Loucy (cell line): ENCODE measurements at regions not wholly inside any gene's neighbourhood (a gene's known extent, or its start where the extent isn't known, plus 50 kb on each side); places are given as distances from the start of the nearest gene placed in this dataset.
"Not testable (repeated sequence)": the region's sequence is repeated elsewhere in the genome, so short reads cannot be mapped to it uniquely, and the experiment has no call there.

ENCODE experiments used
- H2AFZ ChIP-seq: fragments of 200-600 bp; sonication (generic); 2 replicates; pipeline ENCODE4 v1.6.0; 2016; ENCODE audit warnings: antibody characterized with exemption, mild to moderate bottlenecking, low read length, moderate library complexity
- H3F3A ChIP-seq: fragments of 200-600 bp; 2 replicates; pipeline ENCODE4 v1.6.0; 2016; ENCODE audit warnings: antibody characterized with exemption, low read depth, mild to moderate bottlenecking
- H3K27me3 ChIP-seq: fragments of 200-600 bp; sonication (generic); 2 replicates; pipeline ENCODE4 v1.6.1; 2014; ENCODE audit warnings: low read length, mild to moderate bottlenecking; ENCODE audit not compliant: insufficient read depth, poor library complexity, severe bottlenecking
- H3K36me3 ChIP-seq: fragments of 200-600 bp; sonication (generic); 2 replicates; pipeline ENCODE4 v1.6.1; 2016; ENCODE audit warnings: low read length; ENCODE audit not compliant: insufficient read depth
- H3K4me1 ChIP-seq: fragments of 200-600 bp; sonication (generic); 2 replicates; pipeline ENCODE4 v1.5.1; 2014; ENCODE audit warnings: low read length, mild to moderate bottlenecking; ENCODE audit not compliant: insufficient read depth, poor library complexity, severe bottlenecking
- H3K4me2 ChIP-seq: fragments of 200-600 bp; sonication (generic); 2 replicates; pipeline ENCODE4 v1.6.0; 2014; ENCODE audit warnings: antibody characterized with exemption, low read length, low read depth, mild to moderate bottlenecking; ENCODE audit not compliant: poor library complexity, severe bottlenecking
- H3K4me3 ChIP-seq: fragments of 200-600 bp; sonication (generic); 2 replicates; pipeline ENCODE4 v1.5.1; 2014; ENCODE audit warnings: low read length, mild to moderate bottlenecking, mixed read lengths; ENCODE audit not compliant: poor library complexity, severe bottlenecking
- H3K79me2 ChIP-seq: fragments of 200-600 bp; sonication (generic); 2 replicates; pipeline ENCODE4 v1.6.1; 2014; ENCODE audit warnings: low read length; ENCODE audit not compliant: insufficient read depth
- H3K9ac ChIP-seq: fragments of 200-600 bp; sonication (generic); 2 replicates; pipeline ENCODE4 v1.6.0; 2014; ENCODE audit warnings: mild to moderate bottlenecking, low read depth, low read length, moderate library complexity; ENCODE audit not compliant: poor library complexity, severe bottlenecking
- H3K9me2 ChIP-seq: fragments of 200-600 bp; sonication (generic); replicated peaks from 2 replicates; pipeline ENCODE4 v1.6.1; 2016; ENCODE audit warnings: low read depth, low read length, mixed read lengths
- H3K9me3 ChIP-seq: fragments of 200-600 bp; sonication (generic); 2 replicates; pipeline ENCODE4 v1.6.1; 2014; ENCODE audit warnings: mild to moderate bottlenecking, antibody characterized with exemption, low read length, low read depth; ENCODE audit not compliant: insufficient read depth
- H4K20me1 ChIP-seq: fragments of 200-600 bp; sonication (generic); 2 replicates; pipeline ENCODE4 v1.6.0; 2014; ENCODE audit warnings: antibody characterized with exemption, low read length, mild to moderate bottlenecking; ENCODE audit not compliant: insufficient read depth, poor library complexity, severe bottlenecking
- CTCF ChIP-seq: fragments of 200-600 bp; sonication (generic); conservative IDR thresholded peaks from 2 replicates; pipeline ENCODE4 v1.5.1; 2014; ENCODE audit warnings: mild to moderate bottlenecking, antibody characterized with exemption, low read length
- EZH2phosphoT487 ChIP-seq: fragments of 200-600 bp; IDR thresholded peaks from 2 replicates; pipeline ENCODE4 v1.6.1; 2018; ENCODE audit warnings: antibody characterized with exemption, mild to moderate bottlenecking, moderate library complexity, borderline replicate concordance

GRCh38 chr5:68067976-68068603 lies 147.5 kb upstream of the PIK3R1 start:
- no peaks in the 10 kb centered on the region for H4K20me1 ChIP-seq
- no peaks in the 10 kb centered on the region for H3K36me3 ChIP-seq
- no peaks in the 10 kb centered on the region for H3F3A ChIP-seq
- no peaks in the 10 kb centered on the region for H3K27me3 ChIP-seq
- no peaks in the 10 kb centered on the region for H3K9me2 ChIP-seq
- H3K9ac ChIP-seq: no peak overlapping the region
- H2AFZ ChIP-seq: no peak overlapping the region
- no peaks in the 10 kb centered on the region for H3K9me3 ChIP-seq
- no peak overlapping the region for H3K4me3 ChIP-seq
- H3K4me2 ChIP-seq: no peak overlapping the region
- TF ChIP-seq EZH2phosphoT487: no peak
- TF ChIP-seq CTCF: no peak
- H3K4me1 ChIP-seq: no peaks in the 10 kb centered on the region
- no peaks in the 10 kb centered on the region for H3K79me2 ChIP-seq

GRCh38 chr5:68067291-68067690 lies 148.3 kb upstream of the PIK3R1 start:
- no peaks in the 10 kb centered on the region for H3K4me1 ChIP-seq
- no peaks in the 10 kb centered on the region for H3K79me2 ChIP-seq
- no peak overlapping the region for H3K9ac ChIP-seq
- H3F3A ChIP-seq: no peaks in the 10 kb centered on the region
- no peak overlapping the region for H3K4me3 ChIP-seq
- no peaks in the 10 kb centered on the region for H3K9me2 ChIP-seq
- no peaks in the 10 kb centered on the region for H3K36me3 ChIP-seq
- no peak overlapping the region for H2AFZ ChIP-seq
- no peak overlapping the region for H3K4me2 ChIP-seq
- H3K27me3 ChIP-seq: no peaks in the 10 kb centered on the region
- no peaks in the 10 kb centered on the region for H3K9me3 ChIP-seq
- no peak for TF ChIP-seq EZH2phosphoT487
- no peak for TF ChIP-seq CTCF
- no peaks in the 10 kb centered on the region for H4K20me1 ChIP-seq

GRCh38 chr5:68066277-68066955 lies 149.1 kb upstream of the PIK3R1 start:
- Histone ChIP-seq H3K79me2 (no peaks in the 10 kb centered on the region), H3K4me3 (no peak overlapping the region), H2AFZ (no peak overlapping the region), H4K20me1 (no peaks in the 10 kb centered on the region), H3K4me1 (no peaks in the 10 kb centered on the region), H3K4me2 (no peak overlapping the region), H3K9me2 (no peaks in the 10 kb centered on the region), H3K36me3 (no peaks in the 10 kb centered on the region), H3K27me3 (no peaks in the 10 kb centered on the region), H3K9me3 (no peaks in the 10 kb centered on the region), H3K9ac (no peak overlapping the region), H3F3A (no peaks in the 10 kb centered on the region)
- no peak for TF ChIP-seq EZH2phosphoT487
- TF ChIP-seq CTCF: no peak

- H4K20me1 ChIP-seq, H2AFZ ChIP-seq, H3K4me3 ChIP-seq, H3K4me1 ChIP-seq, H3K36me3 ChIP-seq, H3F3A ChIP-seq, H3K4me2 ChIP-seq, H3K9ac ChIP-seq, H3K79me2 ChIP-seq, H3K9me2 ChIP-seq, H3K9me3 ChIP-seq, H3K27me3 ChIP-seq: not testable (repeated sequence)
Observed at GRCh38 chr5:68065321-68065720, 150.2 kb upstream of the PIK3R1 start.
